HEK293T (cell line): ENCODE measurements at regions not wholly inside any gene's neighbourhood (a gene's known extent, or its start where the extent isn't known, plus 50 kb on each side); places are given as distances from the start of the nearest gene placed in this dataset.
"Not testable (repeated sequence)": the region's sequence is repeated elsewhere in the genome, so short reads cannot be mapped to it uniquely, and the experiment has no call there.

Experiments used
- CTCF ChIA-PET: fragments of 350-600 bp; formaldehyde crosslinking; extraction: SDS; loops from one replicate; lab custom pipeline; 2021; ENCODE audit warnings: antibody characterized with exemption, inconsistent platforms; lab: Yijun Ruan, JAX
- POLR2A ChIA-PET: fragments of 350-600 bp; formaldehyde crosslinking; extraction: SDS; loops from one replicate; lab custom pipeline; 2020; ENCODE audit warnings: antibody characterized with exemption, inconsistent platforms; lab: Yijun Ruan, JAX
- DNase-seq: peaks from one replicate; pipeline ENCODE4 v3.0.0; 2012; ENCODE audit warnings: mixed read lengths; ENCODE audit errors: extremely low spot score
- ARNT ChIP-seq: fragments of 450-650 bp; IDR thresholded peaks from 2 replicates; pipeline ENCODE4 v1.6.1; 2017; ENCODE audit warnings: mild to moderate bottlenecking
- BHLHE40 ChIP-seq: fragments of 450-650 bp; IDR thresholded peaks from 2 replicates; pipeline ENCODE4 v1.6.1; 2016; ENCODE audit warnings: mild to moderate bottlenecking, moderate library complexity, borderline replicate concordance
- CTBP1 ChIP-seq: fragments of 450-650 bp; IDR thresholded peaks from 2 replicates; pipeline ENCODE4 v1.6.1; 2016; ENCODE audit warnings: borderline replicate concordance
- ELF4 ChIP-seq: fragments of 450-650 bp; IDR thresholded peaks from 2 replicates; pipeline ENCODE4 v1.6.1; 2017; ENCODE audit warnings: antibody characterized with exemption
- FOXA1 ChIP-seq: fragments of 450-650 bp; IDR thresholded peaks from 2 replicates; pipeline ENCODE4 v1.6.1; 2016; ENCODE audit warnings: mild to moderate bottlenecking
- FOXK2 ChIP-seq: fragments of 450-650 bp; IDR thresholded peaks from 2 replicates; pipeline ENCODE4 v1.6.1; 2016; ENCODE audit warnings: mild to moderate bottlenecking
- FOXM1 ChIP-seq: fragments of 450-650 bp; IDR thresholded peaks from 2 replicates; pipeline ENCODE4 v1.6.1; 2017; ENCODE audit warnings: mild to moderate bottlenecking, borderline replicate concordance
- HDGF ChIP-seq: fragments of 450-650 bp; IDR thresholded peaks from 2 replicates; pipeline ENCODE4 v1.6.1; 2017; ENCODE audit warnings: antibody characterized with exemption, borderline replicate concordance
- L3MBTL2 ChIP-seq: fragments of 450-650 bp; conservative IDR thresholded peaks from 2 replicates; pipeline ENCODE4 v1.6.1; 2016; ENCODE audit warnings: mild to moderate bottlenecking
- LEF1 ChIP-seq: fragments of 450-650 bp; IDR thresholded peaks from 2 replicates; pipeline ENCODE4 v1.6.1; 2017; ENCODE audit warnings: mild to moderate bottlenecking, borderline replicate concordance
- NFRKB ChIP-seq: fragments of 450-650 bp; IDR thresholded peaks from 2 replicates; pipeline ENCODE4 v1.6.1; 2016; ENCODE audit warnings: mild to moderate bottlenecking, moderate library complexity
- PKNOX1 ChIP-seq: fragments of 450-650 bp; IDR thresholded peaks from 2 replicates; pipeline ENCODE4 v1.6.1; 2016
- SP1 ChIP-seq: fragments of 450-650 bp; IDR thresholded peaks from 2 replicates; pipeline ENCODE4 v1.6.1; 2017
- SUZ12 ChIP-seq: fragments of 450-650 bp; IDR thresholded peaks from 2 replicates; pipeline ENCODE4 v1.6.1; 2016; ENCODE audit warnings: mild to moderate bottlenecking
- TARDBP ChIP-seq: fragments of 450-650 bp; IDR thresholded peaks from 2 replicates; pipeline ENCODE4 v1.6.1; 2016
- ZNF384 ChIP-seq: fragments of 450-650 bp; IDR thresholded peaks from 2 replicates; pipeline ENCODE4 v1.6.1; 2016

DNA sequence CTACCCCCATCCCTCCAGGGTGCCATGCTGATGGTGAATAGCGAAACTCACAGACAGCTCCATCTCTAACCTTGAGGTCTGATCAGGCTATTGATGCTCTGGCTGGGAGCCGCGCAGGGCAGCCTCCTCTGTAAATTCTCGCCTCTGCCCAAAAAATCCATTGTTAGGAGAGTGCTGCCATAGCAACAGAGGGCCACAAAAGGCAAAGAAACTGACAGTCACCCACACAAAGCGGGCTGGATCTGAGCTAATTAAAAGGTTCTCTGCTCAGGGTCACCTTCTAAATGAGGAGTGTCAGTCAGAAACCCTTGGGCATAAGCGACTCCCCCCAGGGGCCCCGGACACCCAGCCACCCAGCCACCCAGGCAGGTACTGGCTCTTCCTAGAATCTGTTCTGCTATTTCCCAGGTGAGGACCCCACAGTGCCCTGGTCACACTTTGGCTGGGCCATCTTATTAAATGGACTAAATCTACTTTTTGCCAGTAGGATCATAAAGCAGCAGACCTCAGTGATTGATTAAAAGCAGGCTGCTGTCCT lies 126.7 kb downstream of the MED10 start:
- no peak for DNase-seq
- no peak for TF ChIP-seq SP1
- no peak for TF ChIP-seq FOXK2
- no peak for TF ChIP-seq BHLHE40
- TF ChIP-seq SUZ12 = no peak
- no peak for TF ChIP-seq ELF4
- no peak for TF ChIP-seq PKNOX1
- no peak for TF ChIP-seq FOXM1
- no peak for TF ChIP-seq ARNT
- TF ChIP-seq L3MBTL2 = no peak
- no peak for TF ChIP-seq CTBP1
- no peak for TF ChIP-seq FOXA1
- no peak for TF ChIP-seq ZNF384
- TF ChIP-seq HDGF = no peak
- ChIA-PET POLR2A (no interaction called here), CTCF (no interaction called here)

GRCh38 chr5:6250121-6250520 lies 128.2 kb downstream of the MED10 start:
- CTCF ChIA-PET = no interaction called here
- POLR2A ChIA-PET = no interaction called here
- no peak for TF ChIP-seq SUZ12
- no peak for TF ChIP-seq ZNF384
- TF ChIP-seq HDGF = no peak
- TF ChIP-seq LEF1 = no peak
- no peak for TF ChIP-seq FOXK2
- no peak for TF ChIP-seq TARDBP
- no peak for TF ChIP-seq FOXM1
- TF ChIP-seq ELF4 = no peak
- TF ChIP-seq FOXA1 = no peak
- TF ChIP-seq BHLHE40 = no peak
- no peak for TF ChIP-seq L3MBTL2
- DNase-seq = no peak

GRCh38 chr5:6248132-6248531 lies 130.2 kb downstream of the MED10 start:
- CTCF ChIA-PET = no interaction called here
- DNase-seq = no peak
- TF ChIP-seq FOXM1 (no peak), PKNOX1 (no peak), BHLHE40 (no peak), ARNT (no peak), LEF1 (no peak), SUZ12 (no peak), HDGF (no peak)
- POLR2A ChIA-PET = no interaction called here

GRCh38 chr5:6246820-6247437 lies 131.4 kb downstream of the MED10 start:
- CTCF ChIA-PET = no interaction called here
- POLR2A ChIA-PET = no interaction called here
- DNase-seq = no peak
- TF ChIP-seq FOXA1 (no peak), BHLHE40 (no peak), PKNOX1 (no peak), ELF4 (no peak), TARDBP (no peak), LEF1 (no peak), CTBP1 (no peak), FOXK2 (no peak), HDGF (no peak), ZNF384 (no peak), FOXM1 (no peak), SP1 (no peak), L3MBTL2 (no peak), NFRKB (no peak), ARNT (no peak), SUZ12 (no peak)

DNA sequence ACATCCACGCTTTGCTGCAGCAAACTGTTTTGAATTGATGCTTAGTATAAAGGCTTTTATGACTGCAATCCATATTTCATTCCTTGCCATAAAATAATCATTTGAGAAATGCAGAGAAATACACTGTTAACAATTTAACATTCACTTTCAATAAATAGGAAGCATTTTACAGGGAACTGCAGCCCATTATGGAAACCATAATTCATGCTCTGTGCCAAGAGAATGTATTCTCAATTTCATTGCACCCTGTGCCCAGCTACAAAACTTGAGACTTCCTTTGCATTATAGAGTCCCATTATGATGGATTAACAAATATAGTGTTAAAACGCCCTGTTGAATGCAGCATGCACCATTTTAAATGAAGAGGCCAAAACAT lies 134.0 kb downstream of the MED10 start:
- POLR2A ChIA-PET = no interaction called here
- CTCF ChIA-PET = no interaction called here
- TF ChIP-seq ELF4 (no peak), ARNT (no peak), FOXK2 (no peak), BHLHE40 (no peak), FOXA1 (no peak), PKNOX1 (no peak), SUZ12 (no peak), FOXM1 (no peak), NFRKB (no peak), LEF1 (no peak)
- DNase-seq = no peak

- ChIA-PET CTCF (no interaction called here), POLR2A (no interaction called here)
- DNase-seq = no peak
- TF ChIP-seq ELF4 (no peak), L3MBTL2 (no peak), CTBP1 (no peak), FOXA1 (no peak), SP1 (no peak), FOXK2 (no peak), BHLHE40 (no peak), ZNF384 (no peak), TARDBP (no peak), ARNT (no peak), LEF1 (no peak), HDGF (no peak), SUZ12 (no peak), NFRKB (no peak), PKNOX1 (no peak), FOXM1 (no peak)
Measured at GRCh38 chr5:6243706-6244338, 134.5 kb downstream of the MED10 start.

- POLR2A ChIA-PET, CTCF ChIA-PET: not testable (repeated sequence)
Measured at GRCh38 chr5:6241056-6241455, 137.3 kb downstream of the MED10 start.

More at GRCh38 chr5:6241056-6241455, 137.3 kb downstream of the MED10 start:
- DNase-seq = not testable (repeated sequence)
